Small intestine (tissue), 7 donors: ENCODE measurements at regions not wholly inside any gene's neighbourhood (a gene's known extent, or its start where the extent isn't known, plus 50 kb on each side); places are given as distances from the start of the nearest gene placed in this dataset.

Experiments used
- DNase-seq, 2 donors: peaks; one replicate each; pipeline versions ENCODE4 v3.0.0 to v3.0.0-alpha.2; 2013
- FAIRE-seq: peaks from 2 replicates; lab custom pipeline; 2012; peaks lifted over from hg19 to GRCh38; lab: Jason Lieb, UNC
- H3K27ac ChIP-seq, 3 donors: one replicate each; pipeline ENCODE4 v1.5.1; 2013; ENCODE audit warnings: low read length in 2 of 3, mild to moderate bottlenecking in 2 of 3, control low read depth in 1 of 3, inconsistent platforms in 1 of 3, low read depth in 1 of 3, moderate library complexity in 1 of 3
- H3K27me3 ChIP-seq, 3 donors: one replicate each; pipeline ENCODE4 v1.6.1; 2013; ENCODE audit warnings: low read length in 3 of 3, inconsistent platforms in 1 of 3; ENCODE audit not compliant: control insufficient read depth in 3 of 3, insufficient read depth in 3 of 3
- H3K36me3 ChIP-seq, 3 donors: one replicate each; pipeline ENCODE4 v1.6.1; 2013; ENCODE audit warnings: low read length in 3 of 3, inconsistent platforms in 1 of 3, low read depth in 1 of 3, mild to moderate bottlenecking in 1 of 3, moderate library complexity in 1 of 3; ENCODE audit not compliant: control insufficient read depth in 3 of 3, insufficient read depth in 2 of 3
- H3K4me1 ChIP-seq, 3 donors: one replicate each; pipeline ENCODE4 v1.6.1; 2013; ENCODE audit warnings: low read length in 2 of 3, inconsistent platforms in 1 of 3, low read depth in 1 of 3, mild to moderate bottlenecking in 1 of 3, moderate library complexity in 1 of 3; ENCODE audit not compliant: control insufficient read depth in 3 of 3, insufficient read depth in 2 of 3
- H3K4me3 ChIP-seq, 3 donors: one replicate each; pipeline ENCODE4 v1.5.1; 2013; ENCODE audit warnings: low read length in 3 of 3, control low read depth in 1 of 3, inconsistent platforms in 1 of 3, low read depth in 1 of 3, mild to moderate bottlenecking in 1 of 3, moderate library complexity in 1 of 3
- H3K9me3 ChIP-seq, 2 donors: one replicate each; pipeline ENCODE4 v1.6.1; 2013; ENCODE audit warnings: low read depth in 1 of 2, low read length in 1 of 2; ENCODE audit not compliant: control insufficient read depth in 2 of 2, insufficient read depth in 1 of 2
- WGBS, 3 donors: extraction: QIAGEN DNeasy Blood & Tissue Kit; methylation state at CpG; one replicate each; pipeline ENCODE4 v1.1.7; 2013; 5-methylcytosine and 5-hydroxymethylcytosine counted together
- donor health status: healthy with polysubstance abuse.
- donor health status: control.
- donor health status: control.
- donor health status: Bipolar disorder and iron deficiency.
- donor health status: healthy.

DNA sequence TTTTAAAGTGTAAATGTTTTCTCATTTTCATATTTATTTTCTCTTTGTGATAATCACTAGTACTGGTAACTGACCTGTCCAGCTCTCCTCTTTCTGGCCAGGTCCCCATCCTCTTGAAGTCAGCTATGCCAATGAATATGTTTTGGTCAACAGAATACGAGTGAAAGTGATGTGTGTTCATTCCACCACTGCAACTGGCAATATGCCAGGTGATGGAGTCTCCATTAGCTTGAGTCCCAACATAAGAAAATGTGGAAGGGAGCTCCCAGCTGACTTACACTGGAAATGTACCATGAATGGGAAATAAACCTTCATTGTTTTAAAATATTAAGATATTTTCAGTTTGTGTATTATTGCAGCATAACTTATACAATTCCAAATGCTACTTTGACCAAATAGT, 75.8 kb downstream of the CCDC34 start:
- DNase-seq (no peak), FAIRE-seq (no peak)
- Histone ChIP-seq H3K27ac (no peak overlapping the region), H3K4me1 (peaks cover 0 to 10% (median 0%) of the 10 kb centered on the region in 3 donors), H3K9me3 (peaks cover 0 to 17% of the 10 kb centered on the region in 2 donors), H3K36me3 (no peaks in the 10 kb centered on the region), H3K27me3 (no peaks in the 10 kb centered on the region), H3K4me3 (no peak overlapping the region)
- 67 to 81% (median 71%) methylated on average over 1 of the region's 1 CpG for WGBS, 3 donors

GRCh38 chr11:27285761-27286160, 77.3 kb downstream of the CCDC34 start:
- no peak for FAIRE-seq
- Histone ChIP-seq H3K27me3 (no peaks in the 10 kb centered on the region), H3K9me3 (peaks cover 0 to 10% of the 10 kb centered on the region in 2 donors), H3K36me3 (no peaks in the 10 kb centered on the region), H3K27ac (no peak overlapping the region), H3K4me3 (no peak overlapping the region), H3K4me1 (no peaks in the 10 kb centered on the region)
- WGBS, 3 donors = 76 to 82% (median 80%) methylated on average over 3 of the region's 3 CpGs
- DNase-seq = no peak

- 69 to 87% (median 75%) methylated on average over 3 of the region's 3 CpGs for WGBS, 3 donors
- Histone ChIP-seq H3K36me3 (no peaks in the 10 kb centered on the region), H3K4me1 (no peaks in the 10 kb centered on the region), H3K4me3 (no peak overlapping the region), H3K9me3 (no peaks in the 10 kb centered on the region), H3K27ac (no peak overlapping the region), H3K27me3 (no peaks in the 10 kb centered on the region)
- FAIRE-seq (no peak), DNase-seq (no peak)
Measured at GRCh38 chr11:27282806-27283205, 80.2 kb downstream of the CCDC34 start.

DNA sequence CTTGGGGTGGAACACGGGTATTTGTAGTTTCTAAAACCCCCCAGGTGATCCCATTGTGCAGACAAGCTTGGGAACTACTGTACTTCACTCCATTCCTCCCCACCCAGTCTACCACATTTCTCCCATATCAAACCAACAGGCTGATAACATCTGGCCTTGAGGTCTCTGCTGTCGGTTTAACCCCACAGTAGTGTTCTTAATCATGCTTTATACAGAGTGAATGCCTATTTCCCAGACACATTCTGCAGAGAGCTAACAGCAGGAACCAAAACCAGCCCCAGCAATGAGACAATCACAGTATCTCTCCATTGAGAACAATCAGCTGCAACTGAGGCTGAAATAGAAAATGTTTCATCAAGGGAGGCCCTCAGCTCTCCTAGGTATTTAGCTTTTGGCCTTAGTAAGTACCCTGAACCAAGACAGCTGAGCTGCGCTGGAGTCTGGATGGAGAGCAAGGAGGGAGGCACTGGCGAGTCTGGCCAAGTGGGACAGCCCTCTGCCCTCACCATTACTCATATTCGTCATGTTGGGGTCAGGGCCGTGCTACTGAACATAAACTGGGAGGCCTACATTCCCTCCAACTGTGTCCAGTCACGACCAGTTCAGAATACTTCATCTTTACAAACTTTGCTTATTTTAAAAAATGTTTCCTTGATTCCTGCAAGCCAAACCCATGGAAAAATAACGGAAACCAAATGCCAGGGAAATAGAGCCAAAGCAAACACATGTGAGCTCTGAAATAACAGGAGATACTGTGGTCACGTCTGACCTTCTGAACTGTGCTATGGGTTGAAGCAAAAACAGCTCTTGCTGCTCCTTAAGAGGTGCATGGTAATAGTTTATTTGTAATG, 81.0 kb downstream of the CCDC34 start:
- DNase-seq (no peak), FAIRE-seq (no peak)
- H3K9me3 ChIP-seq = no peaks in the 10 kb centered on the region
- WGBS, 3 donors = 43 to 56% (median 54%) methylated on average over 9 of the region's 9 CpGs
- H3K4me1 ChIP-seq = no peaks in the 10 kb centered on the region
- H3K27ac ChIP-seq = no peak overlapping the region
- H3K36me3 ChIP-seq = no peaks in the 10 kb centered on the region
- no peak overlapping the region for H3K4me3 ChIP-seq
- no peaks in the 10 kb centered on the region for H3K27me3 ChIP-seq

DNA sequence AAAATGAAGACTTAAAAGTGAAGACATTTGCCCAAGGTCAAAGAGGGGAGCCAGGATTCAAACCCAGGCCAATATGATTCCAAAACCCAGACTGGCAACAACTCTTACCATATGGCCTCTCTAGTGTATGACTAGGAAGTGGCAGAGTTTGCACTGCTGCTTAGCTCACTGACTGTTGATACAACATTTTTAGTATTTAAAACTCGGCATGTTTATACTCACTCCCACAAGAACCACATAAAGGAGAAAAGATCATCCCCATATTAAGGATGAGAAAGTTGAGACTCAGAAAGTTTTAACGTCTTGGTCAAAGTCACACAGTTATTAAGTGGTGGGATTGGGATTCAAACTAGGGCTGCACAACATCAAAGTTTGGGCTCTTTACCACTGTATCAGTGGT, 81.7 kb downstream of the CCDC34 start:
- DNase-seq (no peak), FAIRE-seq (no peak)
- WGBS, 3 donors = 81 to 87% (median 83%) methylated on average over 2 of the region's 2 CpGs

GRCh38 chr11:27280140-27280539, 82.9 kb downstream of the CCDC34 start:
- no peak for FAIRE-seq

More for the DNA sequence above, 81.7 kb downstream of the CCDC34 start:
- no peaks in the 10 kb centered on the region for H3K36me3 ChIP-seq
- no peak overlapping the region for H3K4me3 ChIP-seq
- no peaks in the 10 kb centered on the region for H3K4me1 ChIP-seq
- peaks cover 0 to 2% of the 10 kb centered on the region in 2 donors for H3K9me3 ChIP-seq
- H3K27ac ChIP-seq = no peak overlapping the region
- H3K27me3 ChIP-seq = no peaks in the 10 kb centered on the region

GRCh38 chr11:27279460-27279859, 83.6 kb downstream of the CCDC34 start:
- FAIRE-seq = no peak
- no peaks in the 10 kb centered on the region for H3K36me3 ChIP-seq
- H3K4me1 ChIP-seq = no peaks in the 10 kb centered on the region
- no peak for DNase-seq
- H3K27me3 ChIP-seq = no peaks in the 10 kb centered on the region
- H3K9me3 ChIP-seq = peaks cover 0 to 4% of the 10 kb centered on the region in 2 donors
- H3K4me3 ChIP-seq = no peak overlapping the region
- WGBS, 3 donors = 66 to 69% (median 67%) methylated on average over 4 of the region's 4 CpGs
- H3K27ac ChIP-seq = no peak overlapping the region

More at GRCh38 chr11:27280140-27280539, 82.9 kb downstream of the CCDC34 start:
- no peak overlapping the region for H3K4me3 ChIP-seq
- no peaks in the 10 kb centered on the region for H3K4me1 ChIP-seq
- WGBS, 3 donors = 65 to 90% (median 88%) methylated on average over 3 of the region's 3 CpGs
- no peak overlapping the region for H3K27ac ChIP-seq
- no peaks in the 10 kb centered on the region for H3K36me3 ChIP-seq
- DNase-seq = no peak
- H3K27me3 ChIP-seq = no peaks in the 10 kb centered on the region
- peaks cover 0 to 4% of the 10 kb centered on the region in 2 donors for H3K9me3 ChIP-seq

DNA sequence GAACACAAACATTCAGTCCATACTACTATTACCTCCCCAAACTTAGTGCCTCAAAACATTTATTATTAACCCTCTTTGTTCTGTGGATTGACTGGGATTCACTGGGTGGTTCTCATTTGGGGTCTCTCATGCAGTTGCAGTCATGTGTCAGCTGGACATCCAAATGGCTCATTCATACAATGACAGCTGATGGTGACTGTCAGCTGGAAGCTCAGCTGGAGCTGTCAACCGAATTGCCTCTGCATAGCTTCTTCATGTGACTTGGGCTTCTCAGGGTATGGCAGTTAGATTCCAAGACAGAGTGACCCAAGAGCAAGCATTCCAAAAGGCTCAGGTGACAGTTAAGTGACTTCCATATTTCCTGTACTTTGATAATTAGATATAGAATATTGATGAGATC, 85.2 kb downstream of the CCDC34 start:
- Histone ChIP-seq H3K4me1 (no peaks in the 10 kb centered on the region), H3K36me3 (no peaks in the 10 kb centered on the region), H3K27me3 (no peaks in the 10 kb centered on the region), H3K27ac (no peak overlapping the region), H3K9me3 (peaks cover 0 to 13% of the 10 kb centered on the region in 2 donors), H3K4me3 (no peak overlapping the region)
- FAIRE-seq (no peak), DNase-seq (no peak)
- 87 to 95% (median 92%) methylated on average over 1 of the region's 1 CpG for WGBS, 3 donors
